Stimulated activated CD8-positive, alpha-beta memory T cell treated with anti-CD3 and anti-CD28 coated beads, Interleukin-7, amount 100 ng/mL, for 48 hours (primary cell): ENCODE measurements at regions not wholly inside any gene's neighbourhood (a gene's known extent, or its start where the extent isn't known, plus 50 kb on each side); places are given as distances from the start of the nearest gene placed in this dataset.
"Not testable (repeated sequence)": the region's sequence is repeated elsewhere in the genome, so short reads cannot be mapped to it uniquely, and the experiment has no call there.

Experiments used
- DNase-seq, 2 donors: peaks; one replicate each; pipeline ENCODE4 v3.0.0-alpha.2; 2020; ENCODE audit warnings: low read depth in 1 of 2; ENCODE audit errors: extremely low read depth in 1 of 2

GRCh38 chr3:118805007-118805406 lies 229.6 kb downstream of the IGSF11 start:
- DNase-seq, result no peak

- DNase-seq, result no peak
Measured at GRCh38 chr3:118806423-118806822, 228.2 kb downstream of the IGSF11 start.

GRCh38 chr3:118807349-118807748 lies 227.3 kb downstream of the IGSF11 start:
- DNase-seq, result not testable (repeated sequence)

- no peak for DNase-seq
Measured at GRCh38 chr3:118808723-118809122, 225.9 kb downstream of the IGSF11 start.

GRCh38 chr3:118809696-118810498 lies 224.7 kb downstream of the IGSF11 start:
- no peak for DNase-seq

- no peak for DNase-seq
Measured at GRCh38 chr3:118810499-118811035, 224.1 kb downstream of the IGSF11 start.

- no peak for DNase-seq
Measured at GRCh38 chr3:118811236-118811732, 223.4 kb downstream of the IGSF11 start.

GRCh38 chr3:118813472-118813871 lies 221.2 kb downstream of the IGSF11 start:
- DNase-seq, result no peak

GRCh38 chr3:118817748-118818165 lies 216.9 kb downstream of the IGSF11 start:
- DNase-seq, result no peak

- no peak for DNase-seq
Measured at GRCh38 chr3:118818386-118818785, 216.3 kb downstream of the IGSF11 start.

GRCh38 chr3:118823626-118824025 lies 211.0 kb downstream of the IGSF11 start:
- DNase-seq, result no peak

GRCh38 chr3:118827446-118827845 lies 207.2 kb downstream of the IGSF11 start:
- no peak for DNase-seq

- no peak for DNase-seq
Measured at GRCh38 chr3:118828351-118828750, 206.3 kb downstream of the IGSF11 start.

GRCh38 chr3:118833075-118833474 lies 201.6 kb downstream of the IGSF11 start:
- no peak for DNase-seq

- no peak for DNase-seq
Measured at GRCh38 chr3:118838871-118839270, 195.8 kb downstream of the IGSF11 start.

- no peak for DNase-seq
Measured at GRCh38 chr3:118842147-118842863, 192.3 kb downstream of the IGSF11 start.

- no peak for DNase-seq
Measured at GRCh38 chr3:118846176-118846575, 188.5 kb downstream of the IGSF11 start.
